ENCODE measurements at regions not wholly inside any gene's neighbourhood (a gene's known extent, or its start where the extent isn't known, plus 50 kb on each side); places are given as distances from the start of the nearest gene placed in this dataset.

DNA sequence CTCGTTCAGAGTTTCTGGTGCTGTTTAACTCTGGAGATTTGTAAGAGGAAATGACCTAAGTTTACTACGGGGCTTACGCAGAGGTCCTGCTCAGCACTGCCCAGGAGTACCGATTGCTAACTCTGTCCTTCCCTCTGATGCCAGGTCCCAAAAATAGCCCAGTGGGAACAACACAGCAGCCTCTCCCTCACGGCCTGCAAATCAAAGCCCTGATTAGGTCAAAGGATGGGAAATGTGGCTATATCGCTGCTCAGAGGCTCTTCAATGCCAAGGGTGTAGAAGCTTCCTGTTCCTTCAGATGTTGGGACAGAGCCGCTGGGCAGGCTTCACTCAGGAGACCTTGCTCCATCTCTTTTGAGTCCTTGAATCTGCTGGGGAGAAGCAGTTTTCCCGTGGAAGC is 174.2 kb upstream of the KCNJ16 start:
- POLR2A ChIA-PET = no interaction called here
- WGBS (ENCODE audit: low lambda C conversion rate) = 29% methylated on average over 8 of the region's 8 CpGs

More for the DNA sequence above, 174.2 kb upstream of the KCNJ16 start:
- Histone ChIP-seq H4K20me1 (ENCODE audit: insufficient read depth, low read length) (no peaks in the 10 kb centered on the region), H3K9ac (ENCODE audit: insufficient read depth, low read depth, low read length) (no peak overlapping the region), H3K27ac (ENCODE audit: extremely low read length, insufficient read depth, low read length) (no peak overlapping the region), H3K4me3 (replicated peaks in 1 of 3; ENCODE audit: insufficient read depth in 1 of 3, low read depth in 2 of 3, low read length in 3 of 3) (no peak overlapping the region), H3K4me1 (ENCODE audit: insufficient read depth, low read length) (no peaks in the 10 kb centered on the region), H2AFZ (ENCODE audit: low read length) (no peak overlapping the region), H3K36me3 (replicated peaks in 1 of 2; ENCODE audit: control insufficient read depth in 1 of 2, insufficient read depth in 2 of 2, low read length in 2 of 2) (no peaks in the 10 kb centered on the region), H3K9me3 (ENCODE audit: low read length) (peaks cover 90% of the 10 kb centered on the region), H3K4me2 (ENCODE audit: low read depth, low read length) (no peak overlapping the region), H3K27me3 (ENCODE audit: control insufficient read depth in 1 of 2, insufficient read depth in 2 of 2, low read length in 2 of 2) (no peaks in the 10 kb centered on the region), H3K79me2 (ENCODE audit: insufficient read depth, low read length) (no peaks in the 10 kb centered on the region)
- in situ Hi-C loops (cut with HindIII; ENCODE audit: extremely low pct_ligation_motif_present, low pct_unique_long_range_greater_than_20kb) = no loop called here
- TF ChIP-seq EED (CRISPR knock-in tag; IDR thresholded peaks at IDR 0.05) (no peak), ZNF552 (CRISPR knock-in tag; IDR thresholded peaks at IDR 0.05; ENCODE audit: borderline replicate concordance) (no peak), STAT5B (CRISPR knock-in tag; IDR thresholded peaks at IDR 0.05) (no peak), NFIB (CRISPR knock-in tag; IDR thresholded peaks at IDR 0.05; ENCODE audit: borderline replicate concordance) (no peak), IKZF1 (IDR thresholded peaks at IDR 0.05) (no peak), ZFP36L1 (CRISPR knock-in tag; IDR thresholded peaks at IDR 0.05) (no peak), KLF6 (CRISPR knock-in tag; IDR thresholded peaks at IDR 0.05) (no peak), RAD21 (CRISPR knock-in tag; IDR thresholded peaks at IDR 0.05) (no peak)
- TF ChIP-seq, protein P1, sequence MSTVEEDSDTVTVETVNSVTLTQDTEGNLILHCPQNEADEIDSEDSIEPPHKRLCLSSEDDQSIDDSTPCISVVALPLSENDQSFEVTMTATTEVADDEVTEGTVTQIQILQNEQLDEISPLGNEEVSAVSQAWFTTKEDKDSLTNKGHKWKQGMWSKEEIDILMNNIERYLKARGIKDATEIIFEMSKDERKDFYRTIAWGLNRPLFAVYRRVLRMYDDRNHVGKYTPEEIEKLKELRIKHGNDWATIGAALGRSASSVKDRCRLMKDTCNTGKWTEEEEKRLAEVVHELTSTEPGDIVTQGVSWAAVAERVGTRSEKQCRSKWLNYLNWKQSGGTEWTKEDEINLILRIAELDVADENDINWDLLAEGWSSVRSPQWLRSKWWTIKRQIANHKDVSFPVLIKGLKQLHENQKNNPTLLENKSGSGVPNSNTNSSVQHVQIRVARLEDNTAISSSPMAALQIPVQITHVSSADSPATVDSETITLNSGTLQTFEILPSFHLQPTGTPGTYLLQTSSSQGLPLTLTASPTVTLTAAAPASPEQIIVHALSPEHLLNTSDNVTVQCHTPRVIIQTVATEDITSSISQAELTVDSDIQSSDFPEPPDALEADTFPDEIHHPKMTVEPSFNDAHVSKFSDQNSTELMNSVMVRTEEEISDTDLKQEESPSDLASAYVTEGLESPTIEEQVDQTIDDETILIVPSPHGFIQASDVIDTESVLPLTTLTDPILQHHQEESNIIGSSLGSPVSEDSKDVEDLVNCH (CRISPR knock-in tag; IDR thresholded peaks at IDR 0.05) = no peak
- TF ChIP-seq, protein P2, sequence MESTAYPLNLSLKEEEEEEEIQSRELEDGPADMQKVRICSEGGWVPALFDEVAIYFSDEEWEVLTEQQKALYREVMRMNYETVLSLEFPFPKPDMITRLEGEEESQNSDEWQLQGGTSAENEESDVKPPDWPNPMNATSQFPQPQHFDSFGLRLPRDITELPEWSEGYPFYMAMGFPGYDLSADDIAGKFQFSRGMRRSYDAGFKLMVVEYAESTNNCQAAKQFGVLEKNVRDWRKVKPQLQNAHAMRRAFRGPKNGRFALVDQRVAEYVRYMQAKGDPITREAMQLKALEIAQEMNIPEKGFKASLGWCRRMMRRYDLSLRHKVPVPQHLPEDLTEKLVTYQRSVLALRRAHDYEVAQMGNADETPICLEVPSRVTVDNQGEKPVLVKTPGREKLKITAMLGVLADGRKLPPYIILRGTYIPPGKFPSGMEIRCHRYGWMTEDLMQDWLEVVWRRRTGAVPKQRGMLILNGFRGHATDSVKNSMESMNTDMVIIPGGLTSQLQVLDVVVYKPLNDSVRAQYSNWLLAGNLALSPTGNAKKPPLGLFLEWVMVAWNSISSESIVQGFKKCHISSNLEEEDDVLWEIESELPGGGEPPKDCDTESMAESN (CRISPR knock-in tag; conservative IDR thresholded peaks at IDR 0.05) = no peak
- TF ChIP-seq, protein P3, sequence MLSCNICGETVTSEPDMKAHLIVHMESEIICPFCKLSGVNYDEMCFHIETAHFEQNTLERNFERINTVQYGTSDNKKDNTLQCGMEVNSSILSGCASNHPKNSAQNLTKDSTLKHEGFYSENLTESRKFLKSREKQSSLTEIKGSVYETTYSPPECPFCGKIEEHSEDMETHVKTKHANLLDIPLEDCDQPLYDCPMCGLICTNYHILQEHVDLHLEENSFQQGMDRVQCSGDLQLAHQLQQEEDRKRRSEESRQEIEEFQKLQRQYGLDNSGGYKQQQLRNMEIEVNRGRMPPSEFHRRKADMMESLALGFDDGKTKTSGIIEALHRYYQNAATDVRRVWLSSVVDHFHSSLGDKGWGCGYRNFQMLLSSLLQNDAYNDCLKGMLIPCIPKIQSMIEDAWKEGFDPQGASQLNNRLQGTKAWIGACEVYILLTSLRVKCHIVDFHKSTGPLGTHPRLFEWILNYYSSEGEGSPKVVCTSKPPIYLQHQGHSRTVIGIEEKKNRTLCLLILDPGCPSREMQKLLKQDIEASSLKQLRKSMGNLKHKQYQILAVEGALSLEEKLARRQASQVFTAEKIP (CRISPR knock-in tag; IDR thresholded peaks at IDR 0.05; ENCODE audit: borderline replicate concordance) = no peak
- BruUV-seq (replicated peaks) = no TSS peak
- ATAC-seq (no peak), DNase-seq (ENCODE audit: low spot score) (no peak), FAIRE-seq (no peak)
- intact Hi-C loops (cut with micrococcal nuclease; ENCODE audit: unreplicated experiment) = no loop called here
- CTCF ChIA-PET (ENCODE audit: low intra/inter-chr PET ratio, low total read pairs) = no interaction called here

Data from HepG2 (cell line).